ENCODE measurements at regions not wholly inside any gene's neighbourhood (a gene's known extent, or its start where the extent isn't known, plus 50 kb on each side); places are given as distances from the start of the nearest gene placed in this dataset.

DNA sequence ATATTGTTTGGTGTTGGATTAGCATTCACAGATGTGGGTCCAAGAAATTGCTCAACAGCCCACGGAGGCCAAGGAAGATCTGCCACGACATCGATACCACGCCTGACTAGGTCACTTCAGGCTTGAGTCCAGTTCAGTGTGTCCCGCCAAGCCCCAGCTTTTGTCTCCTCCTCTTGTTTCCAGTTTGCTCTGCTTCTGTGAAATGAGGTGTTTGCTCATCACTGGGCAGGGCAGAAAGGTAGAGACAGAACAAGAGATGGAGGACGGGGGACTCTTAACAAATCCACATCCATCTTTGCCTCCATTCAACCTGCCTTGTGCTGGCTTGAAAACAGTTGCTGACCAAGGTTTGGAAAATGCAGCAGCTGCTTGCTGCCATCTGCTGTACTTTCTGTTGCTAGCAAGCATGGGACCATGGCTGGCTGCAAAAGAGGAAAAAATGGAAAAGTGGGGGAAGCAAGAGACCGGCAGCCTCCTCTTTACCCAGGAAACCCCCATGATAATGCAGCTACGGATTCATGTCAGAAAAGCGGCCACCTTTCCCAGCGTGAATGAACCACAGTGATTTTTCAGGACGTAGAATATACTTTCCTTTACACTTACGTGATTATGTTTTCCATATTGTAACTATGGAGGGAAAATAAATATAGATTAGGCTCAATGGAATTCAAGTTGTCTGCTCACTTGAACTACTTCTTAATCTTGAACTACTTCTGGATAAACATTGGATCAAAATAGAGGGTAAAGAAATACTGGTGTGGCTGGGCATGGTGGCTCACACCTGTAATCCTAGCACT is 80.2 kb upstream of the GREM2 start (continued):
- TF ChIP-seq, protein P1, sequence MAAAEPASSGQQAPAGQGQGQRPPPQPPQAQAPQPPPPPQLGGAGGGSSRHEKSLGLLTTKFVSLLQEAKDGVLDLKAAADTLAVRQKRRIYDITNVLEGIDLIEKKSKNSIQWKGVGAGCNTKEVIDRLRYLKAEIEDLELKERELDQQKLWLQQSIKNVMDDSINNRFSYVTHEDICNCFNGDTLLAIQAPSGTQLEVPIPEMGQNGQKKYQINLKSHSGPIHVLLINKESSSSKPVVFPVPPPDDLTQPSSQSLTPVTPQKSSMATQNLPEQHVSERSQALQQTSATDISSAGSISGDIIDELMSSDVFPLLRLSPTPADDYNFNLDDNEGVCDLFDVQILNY (CRISPR knock-in tag; IDR thresholded peaks at IDR 0.05) = no peak
- TF ChIP-seq NR2C2 (CRISPR knock-in tag; IDR thresholded peaks at IDR 0.05) (no peak), GRHL2 (CRISPR knock-in tag; IDR thresholded peaks at IDR 0.05; ENCODE audit: insufficient replicate concordance, severe bottlenecking) (no peak), SOX15 (CRISPR knock-in tag; IDR thresholded peaks at IDR 0.05) (no peak)
- TF ChIP-seq, protein P2, sequence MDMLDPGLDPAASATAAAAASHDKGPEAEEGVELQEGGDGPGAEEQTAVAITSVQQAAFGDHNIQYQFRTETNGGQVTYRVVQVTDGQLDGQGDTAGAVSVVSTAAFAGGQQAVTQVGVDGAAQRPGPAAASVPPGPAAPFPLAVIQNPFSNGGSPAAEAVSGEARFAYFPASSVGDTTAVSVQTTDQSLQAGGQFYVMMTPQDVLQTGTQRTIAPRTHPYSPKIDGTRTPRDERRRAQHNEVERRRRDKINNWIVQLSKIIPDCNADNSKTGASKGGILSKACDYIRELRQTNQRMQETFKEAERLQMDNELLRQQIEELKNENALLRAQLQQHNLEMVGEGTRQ (CRISPR knock-in tag; IDR thresholded peaks at IDR 0.05) = no peak
- TF ChIP-seq, protein P3, sequence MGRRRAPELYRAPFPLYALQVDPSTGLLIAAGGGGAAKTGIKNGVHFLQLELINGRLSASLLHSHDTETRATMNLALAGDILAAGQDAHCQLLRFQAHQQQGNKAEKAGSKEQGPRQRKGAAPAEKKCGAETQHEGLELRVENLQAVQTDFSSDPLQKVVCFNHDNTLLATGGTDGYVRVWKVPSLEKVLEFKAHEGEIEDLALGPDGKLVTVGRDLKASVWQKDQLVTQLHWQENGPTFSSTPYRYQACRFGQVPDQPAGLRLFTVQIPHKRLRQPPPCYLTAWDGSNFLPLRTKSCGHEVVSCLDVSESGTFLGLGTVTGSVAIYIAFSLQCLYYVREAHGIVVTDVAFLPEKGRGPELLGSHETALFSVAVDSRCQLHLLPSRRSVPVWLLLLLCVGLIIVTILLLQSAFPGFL (CRISPR knock-in tag; IDR thresholded peaks at IDR 0.05; ENCODE audit: borderline replicate concordance) = no peak

DNA sequence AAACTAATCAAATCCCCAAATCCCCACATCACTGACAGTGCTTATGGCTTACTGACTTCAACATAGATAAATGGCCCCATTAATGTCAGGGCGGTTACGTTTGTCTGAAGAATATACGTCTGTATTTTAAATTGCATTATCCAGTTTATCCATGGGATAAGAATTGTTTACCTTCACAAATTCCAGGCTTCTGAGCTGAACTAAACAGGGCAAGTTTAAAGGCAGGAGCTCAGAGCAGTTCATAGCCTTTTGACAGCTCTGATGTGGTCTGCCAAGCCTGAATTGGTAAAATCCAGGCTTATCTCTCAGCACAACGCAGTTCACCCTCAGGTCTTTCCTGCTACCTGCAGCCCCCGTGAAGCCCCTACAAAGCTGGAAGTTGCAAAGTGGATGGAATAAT is 79.5 kb upstream of the GREM2 start:
- POLR2A ChIA-PET = no interaction called here
- H3K27ac Mint-ChIP-seq = no peak overlapping the region
- H3K4me1 Mint-ChIP-seq = peaks cover 19% of the 10 kb centered on the region
- CTCF ChIA-PET = interaction anchor here (0.8 to 1.7 kb wide), 6 partner anchors 83 to 502 kb away, joined by 3 to 10 read pairs (median 4); no protein-coding TSS in a partner anchor
- H3K4me3 Mint-ChIP-seq = no peak overlapping the region
- no peaks in the 10 kb centered on the region for H3K27me3 Mint-ChIP-seq (ENCODE audit: low read depth)
- no peaks in the 10 kb centered on the region for H3K36me3 Mint-ChIP-seq
- no peak for DNase-seq (ENCODE audit: low spot score)
- no peaks in the 10 kb centered on the region for H3K9me3 Mint-ChIP-seq
- TF ChIP-seq, protein P4, sequence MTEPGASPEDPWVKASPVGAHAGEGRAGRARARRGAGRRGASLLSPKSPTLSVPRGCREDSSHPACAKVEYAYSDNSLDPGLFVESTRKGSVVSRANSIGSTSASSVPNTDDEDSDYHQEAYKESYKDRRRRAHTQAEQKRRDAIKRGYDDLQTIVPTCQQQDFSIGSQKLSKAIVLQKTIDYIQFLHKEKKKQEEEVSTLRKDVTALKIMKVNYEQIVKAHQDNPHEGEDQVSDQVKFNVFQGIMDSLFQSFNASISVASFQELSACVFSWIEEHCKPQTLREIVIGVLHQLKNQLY (CRISPR knock-in tag; IDR thresholded peaks at IDR 0.05) = no peak
- TF ChIP-seq JUN (CRISPR knock-in tag; IDR thresholded peaks at IDR 0.05) (no peak), NFATC4 (CRISPR knock-in tag; IDR thresholded peaks at IDR 0.05) (no peak), ZBTB21 (CRISPR knock-in tag; IDR thresholded peaks at IDR 0.05; ENCODE audit: borderline replicate concordance) (no peak), TEAD1 (CRISPR knock-in tag; IDR thresholded peaks at IDR 0.05) (no peak), NR1H2 (CRISPR knock-in tag; IDR thresholded peaks at IDR 0.05) (no peak), ATF1 (CRISPR knock-in tag; IDR thresholded peaks at IDR 0.05) (no peak), ZNF121 (CRISPR knock-in tag; IDR thresholded peaks at IDR 0.05) (no peak)
- ATAC-seq = no peak

DNA sequence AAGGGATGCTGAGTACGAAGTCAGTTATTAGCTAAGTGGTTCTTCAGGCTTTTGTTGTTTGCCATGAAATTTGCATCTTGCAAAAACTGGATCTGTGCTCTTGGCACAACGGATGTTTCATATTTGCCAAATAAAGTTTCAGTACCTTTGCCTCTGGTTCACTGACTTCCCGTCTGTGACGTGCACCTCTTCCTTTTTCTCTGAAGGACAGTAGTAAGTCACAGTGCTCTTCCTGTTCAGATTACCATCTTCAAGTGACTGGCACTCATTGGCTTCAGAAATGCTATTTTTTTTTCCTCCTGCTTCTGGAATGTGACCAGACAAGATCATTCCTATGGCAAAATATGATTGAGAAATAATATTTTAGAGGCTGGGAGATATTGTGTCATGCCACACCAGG is 75.9 kb upstream of the GREM2 start:
- Mint-ChIP-seq H3K4me1 (peaks cover 19% of the 10 kb centered on the region), H3K27me3 (ENCODE audit: low read depth) (no peaks in the 10 kb centered on the region), H3K27ac (no peak overlapping the region), H3K4me3 (no peak overlapping the region), H3K36me3 (no peaks in the 10 kb centered on the region), H3K9me3 (no peaks in the 10 kb centered on the region)
- ChIA-PET POLR2A (no interaction called here), CTCF (no interaction called here)
- DNase-seq (ENCODE audit: low spot score) (no peak), ATAC-seq (no peak)
- TF ChIP-seq NR2C2 (CRISPR knock-in tag; IDR thresholded peaks at IDR 0.05) (no peak), TEAD4 (CRISPR knock-in tag; IDR thresholded peaks at IDR 0.05) (no peak), SMAD4 (CRISPR knock-in tag; IDR thresholded peaks at IDR 0.05) (no peak)
- TF ChIP-seq, protein P5, sequence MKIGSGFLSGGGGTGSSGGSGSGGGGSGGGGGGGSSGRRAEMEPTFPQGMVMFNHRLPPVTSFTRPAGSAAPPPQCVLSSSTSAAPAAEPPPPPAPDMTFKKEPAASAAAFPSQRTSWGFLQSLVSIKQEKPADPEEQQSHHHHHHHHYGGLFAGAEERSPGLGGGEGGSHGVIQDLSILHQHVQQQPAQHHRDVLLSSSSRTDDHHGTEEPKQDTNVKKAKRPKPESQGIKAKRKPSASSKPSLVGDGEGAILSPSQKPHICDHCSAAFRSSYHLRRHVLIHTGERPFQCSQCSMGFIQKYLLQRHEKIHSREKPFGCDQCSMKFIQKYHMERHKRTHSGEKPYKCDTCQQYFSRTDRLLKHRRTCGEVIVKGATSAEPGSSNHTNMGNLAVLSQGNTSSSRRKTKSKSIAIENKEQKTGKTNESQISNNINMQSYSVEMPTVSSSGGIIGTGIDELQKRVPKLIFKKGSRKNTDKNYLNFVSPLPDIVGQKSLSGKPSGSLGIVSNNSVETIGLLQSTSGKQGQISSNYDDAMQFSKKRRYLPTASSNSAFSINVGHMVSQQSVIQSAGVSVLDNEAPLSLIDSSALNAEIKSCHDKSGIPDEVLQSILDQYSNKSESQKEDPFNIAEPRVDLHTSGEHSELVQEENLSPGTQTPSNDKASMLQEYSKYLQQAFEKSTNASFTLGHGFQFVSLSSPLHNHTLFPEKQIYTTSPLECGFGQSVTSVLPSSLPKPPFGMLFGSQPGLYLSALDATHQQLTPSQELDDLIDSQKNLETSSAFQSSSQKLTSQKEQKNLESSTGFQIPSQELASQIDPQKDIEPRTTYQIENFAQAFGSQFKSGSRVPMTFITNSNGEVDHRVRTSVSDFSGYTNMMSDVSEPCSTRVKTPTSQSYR (CRISPR knock-in tag; IDR thresholded peaks at IDR 0.05) = no peak
- TF ChIP-seq, protein P6, sequence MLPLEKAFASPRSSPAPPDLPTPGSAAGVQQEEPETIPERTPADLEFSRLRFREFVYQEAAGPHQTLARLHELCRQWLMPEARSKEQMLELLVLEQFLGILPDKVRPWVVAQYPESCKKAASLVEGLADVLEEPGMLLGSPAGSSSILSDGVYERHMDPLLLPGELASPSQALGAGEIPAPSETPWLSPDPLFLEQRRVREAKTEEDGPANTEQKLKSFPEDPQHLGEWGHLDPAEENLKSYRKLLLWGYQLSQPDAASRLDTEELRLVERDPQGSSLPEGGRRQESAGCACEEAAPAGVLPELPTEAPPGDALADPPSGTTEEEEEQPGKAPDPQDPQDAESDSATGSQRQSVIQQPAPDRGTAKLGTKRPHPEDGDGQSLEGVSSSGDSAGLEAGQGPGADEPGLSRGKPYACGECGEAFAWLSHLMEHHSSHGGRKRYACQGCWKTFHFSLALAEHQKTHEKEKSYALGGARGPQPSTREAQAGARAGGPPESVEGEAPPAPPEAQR (CRISPR knock-in tag; IDR thresholded peaks at IDR 0.05) = no peak
- TF ChIP-seq, protein P7, sequence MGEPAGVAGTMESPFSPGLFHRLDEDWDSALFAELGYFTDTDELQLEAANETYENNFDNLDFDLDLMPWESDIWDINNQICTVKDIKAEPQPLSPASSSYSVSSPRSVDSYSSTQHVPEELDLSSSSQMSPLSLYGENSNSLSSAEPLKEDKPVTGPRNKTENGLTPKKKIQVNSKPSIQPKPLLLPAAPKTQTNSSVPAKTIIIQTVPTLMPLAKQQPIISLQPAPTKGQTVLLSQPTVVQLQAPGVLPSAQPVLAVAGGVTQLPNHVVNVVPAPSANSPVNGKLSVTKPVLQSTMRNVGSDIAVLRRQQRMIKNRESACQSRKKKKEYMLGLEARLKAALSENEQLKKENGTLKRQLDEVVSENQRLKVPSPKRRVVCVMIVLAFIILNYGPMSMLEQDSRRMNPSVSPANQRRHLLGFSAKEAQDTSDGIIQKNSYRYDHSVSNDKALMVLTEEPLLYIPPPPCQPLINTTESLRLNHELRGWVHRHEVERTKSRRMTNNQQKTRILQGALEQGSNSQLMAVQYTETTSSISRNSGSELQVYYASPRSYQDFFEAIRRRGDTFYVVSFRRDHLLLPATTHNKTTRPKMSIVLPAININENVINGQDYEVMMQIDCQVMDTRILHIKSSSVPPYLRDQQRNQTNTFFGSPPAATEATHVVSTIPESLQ (CRISPR knock-in tag; IDR thresholded peaks at IDR 0.05) = no peak
- TF ChIP-seq, protein P8, sequence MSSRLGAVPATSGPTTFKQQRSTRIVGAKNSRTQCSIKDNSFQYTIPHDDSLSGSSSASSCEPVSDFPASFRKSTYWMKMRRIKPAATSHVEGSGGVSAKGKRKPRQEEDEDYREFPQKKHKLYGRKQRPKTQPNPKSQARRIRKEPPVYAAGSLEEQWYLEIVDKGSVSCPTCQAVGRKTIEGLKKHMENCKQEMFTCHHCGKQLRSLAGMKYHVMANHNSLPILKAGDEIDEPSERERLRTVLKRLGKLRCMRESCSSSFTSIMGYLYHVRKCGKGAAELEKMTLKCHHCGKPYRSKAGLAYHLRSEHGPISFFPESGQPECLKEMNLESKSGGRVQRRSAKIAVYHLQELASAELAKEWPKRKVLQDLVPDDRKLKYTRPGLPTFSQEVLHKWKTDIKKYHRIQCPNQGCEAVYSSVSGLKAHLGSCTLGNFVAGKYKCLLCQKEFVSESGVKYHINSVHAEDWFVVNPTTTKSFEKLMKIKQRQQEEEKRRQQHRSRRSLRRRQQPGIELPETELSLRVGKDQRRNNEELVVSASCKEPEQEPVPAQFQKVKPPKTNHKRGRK (CRISPR knock-in tag; IDR thresholded peaks at IDR 0.05; ENCODE audit: borderline replicate concordance) = no peak

All from WTC11 (cell line).